ENCODE measurements at regions not wholly inside any gene's neighbourhood (a gene's known extent, or its start where the extent isn't known, plus 50 kb on each side); places are given as distances from the start of the nearest gene placed in this dataset.

- TF ChIP-seq EZH2phosphoT487 (IDR thresholded peaks at IDR 0.05; ENCODE audit: borderline replicate concordance, low read length) (no peak), CTCF (conservative IDR thresholded peaks at IDR 0.05; ENCODE audit: low read depth, low read length) (no peak), EZH2 (IDR thresholded peaks at IDR 0.05; ENCODE audit: low read length, unreplicated experiment) (no peak)
Observed at GRCh38 chr10:61341008-61341407, 112.2 kb downstream of the TMEM26 start.
